B cell (primary cell): ENCODE measurements at regions not wholly inside any gene's neighbourhood (a gene's known extent, or its start where the extent isn't known, plus 50 kb on each side); places are given as distances from the start of the nearest gene placed in this dataset.

ENCODE experiments used
- ATAC-seq: fragments of 200-7000 bp; cut with Tn5 transposase; one replicate; pipeline ENCODE4 v1.10.0; 2021; ENCODE audit warnings: low read depth, mild to moderate bottlenecking, moderate number of reproducible peaks, moderate library complexity
- CTCF ChIA-PET: fragments of 350-600 bp; sonication (Branson Sonifier 250); formaldehyde crosslinking; loops from one replicate; lab custom pipeline; 2021; ENCODE audit warnings: antibody characterized with exemption, inconsistent platforms; lab: Charles Lee
- POLR2A ChIA-PET: fragments of 350-600 bp; sonication (Branson Sonifier 250); formaldehyde crosslinking; loops from one replicate; lab custom pipeline; 2021; ENCODE audit warnings: antibody characterized with exemption; lab: Charles Lee
- DNase-seq: peaks from one replicate; pipeline ENCODE4 v3.0.0; 2013
- H2AFZ ChIP-seq: 2 replicates; pipeline ENCODE4 v1.6.1; 2012; ENCODE audit warnings: mild to moderate bottlenecking, low read depth, low read length; ENCODE audit not compliant: insufficient read depth, poor library complexity, severe bottlenecking
- H3K27ac ChIP-seq, 2 donors: 1 replicate in 1 of 2; 2 replicates in 1 of 2; pipeline ENCODE4 v1.5.1; 2012 to 2013; ENCODE audit warnings: low read length in 2 of 2, mild to moderate bottlenecking in 2 of 2, moderate library complexity in 1 of 2
- H3K27me3 ChIP-seq, 4 experiments: fragments of 200-600 bp in 1 of 4; sonication (generic) in 1 of 4; replicated peaks in 1 of 4; 1 replicate in 2 of 4; 2 replicates in 2 of 4; pipeline versions ENCODE4 v1.6.1 to v1.7.0; 2013 to 2016; ENCODE audit warnings: low read length in 3 of 4, mild to moderate bottlenecking in 2 of 4, mixed read lengths in 1 of 4, moderate library complexity in 1 of 4; ENCODE audit not compliant: insufficient read depth in 4 of 4, control insufficient read depth in 3 of 4; ENCODE audit errors: control extremely low read depth in 1 of 4
- H3K36me3 ChIP-seq, 2 experiments: replicated peaks in 1 of 2; 1 replicate in 1 of 2; 2 replicates in 1 of 2; pipeline versions ENCODE4 v1.6.1 to v1.7.1; 2013; ENCODE audit warnings: low read length in 1 of 2; ENCODE audit not compliant: insufficient read depth in 2 of 2, control insufficient read depth in 1 of 2; ENCODE audit errors: control extremely low read depth in 1 of 2, extremely low read depth in 1 of 2
- H3K4me1 ChIP-seq, 2 donors: fragments of 200-600 bp in 1 of 2; sonication (generic) in 1 of 2; 1 replicate in 1 of 2; 2 replicates in 1 of 2; pipeline versions ENCODE4 v1.5.1 to v1.6.1; 2013 to 2017; ENCODE audit warnings: low read length in 2 of 2; ENCODE audit not compliant: control insufficient read depth in 2 of 2, insufficient read depth in 2 of 2
- H3K4me2 ChIP-seq: replicated peaks from 2 replicates; pipeline ENCODE3; 2012; ENCODE audit warnings: mild to moderate bottlenecking, low read depth, low read length; ENCODE audit not compliant: poor library complexity, severe bottlenecking
- H3K4me3 ChIP-seq, 5 experiments: fragments of 200-600 bp in 1 of 5; sonication (generic) in 1 of 5; 1 replicate in 3 of 5; 2 replicates in 2 of 5; pipeline versions ENCODE4 v1.5.1 to v1.7.0; 2011 to 2016; ENCODE audit warnings: low read length in 4 of 5, mild to moderate bottlenecking in 4 of 5, low read depth in 2 of 5, control low read depth in 1 of 5, moderate library complexity in 1 of 5; ENCODE audit not compliant: insufficient read depth in 1 of 5; ENCODE audit errors: control extremely low read depth in 1 of 5, extremely low read depth in 1 of 5
- H3K79me2 ChIP-seq: fragments of 200-600 bp; sonication (generic); one replicate; pipeline ENCODE4 v1.6.0; 2016; ENCODE audit warnings: low read length; ENCODE audit not compliant: control insufficient read depth, insufficient read depth
- H3K9ac ChIP-seq: fragments of 200-600 bp; sonication (generic); 2 replicates; pipeline ENCODE4 v1.6.1; 2017; ENCODE audit warnings: mild to moderate bottlenecking, low read length, moderate library complexity
- H3K9me3 ChIP-seq, 3 donors: one replicate each; pipeline versions ENCODE4 v1.6.1 to v1.7.1; 2013; ENCODE audit warnings: low read length in 2 of 3; ENCODE audit not compliant: control insufficient read depth in 2 of 3, insufficient read depth in 1 of 3; ENCODE audit errors: control extremely low read depth in 1 of 3
- H4K20me1 ChIP-seq: 2 replicates; pipeline ENCODE4 v1.6.0; 2012; ENCODE audit warnings: mild to moderate bottlenecking, low read length; ENCODE audit not compliant: insufficient read depth, control insufficient read depth, poor library complexity, severe bottlenecking
- H3K27ac Mint-ChIP-seq: one replicate; pipeline ENCODE4 v1.8.0; 2021; ENCODE audit warnings: mixed read lengths
- H3K27me3 Mint-ChIP-seq: one replicate; pipeline ENCODE4 v1.8.0; 2021; ENCODE audit warnings: mixed read lengths
- H3K4me1 Mint-ChIP-seq: one replicate; pipeline ENCODE4 v1.8.0; 2021; ENCODE audit warnings: mixed read lengths
- H3K4me3 Mint-ChIP-seq: one replicate; pipeline ENCODE4 v1.8.0; 2021; ENCODE audit warnings: mixed read lengths
- H3K9me3 Mint-ChIP-seq: one replicate; pipeline ENCODE4 v1.8.0; 2022; ENCODE audit warnings: mixed read lengths; ENCODE audit not compliant: insufficient read depth
- CTCF ChIP-seq: fragments of 200-600 bp; IDR thresholded peaks from one replicate; pipeline ENCODE4 v1.8.0; 2022; ENCODE audit warnings: antibody characterized with exemption, mild to moderate bottlenecking
- EZH2 ChIP-seq: IDR thresholded peaks from 2 replicates; pipeline ENCODE4 v1.6.1; 2012; ENCODE audit warnings: borderline replicate concordance, low read depth, mild to moderate bottlenecking, moderate library complexity, low read length; ENCODE audit not compliant: insufficient read depth, poor library complexity, severe bottlenecking
- WGBS: methylation state at CpG from one replicate; pipeline ENCODE4 v1.1.5; 2013; ENCODE audit warnings: missing lambda C conversion rate; ENCODE audit not compliant: insufficient coverage; 5-methylcytosine and 5-hydroxymethylcytosine counted together
- intact Hi-C: fragments of 100-400 bp; cut with micrococcal nuclease; formaldehyde crosslinking; loops from one replicate; pipeline ENCODE4 v1.10.0; 2022

- Histone ChIP-seq H3K4me2 (no peak overlapping the region), H3K79me2 (no peaks in the 10 kb centered on the region), H3K27ac (no peak overlapping the region), H3K9ac (no peak overlapping the region), H3K4me1 (no peaks in the 10 kb centered on the region), H2AFZ (no peak overlapping the region), H4K20me1 (no peaks in the 10 kb centered on the region), H3K9me3 (peaks cover 0 to 15% (median 0%) of the 10 kb centered on the region in 3 donors), H3K27me3 (no peaks in the 10 kb centered on the region), H3K36me3 (no peaks in the 10 kb centered on the region), H3K4me3 (no peak overlapping the region)
- ChIA-PET POLR2A (no interaction called here), CTCF (no interaction called here)
- DNase-seq (no peak), ATAC-seq (no peak)
- no peak overlapping the region for H3K4me3 Mint-ChIP-seq
- peaks cover 27% of the 10 kb centered on the region for H3K27me3 Mint-ChIP-seq
- TF ChIP-seq CTCF: no peak
- TF ChIP-seq EZH2: no peak
- no peaks in the 10 kb centered on the region for H3K4me1 Mint-ChIP-seq
- H3K27ac Mint-ChIP-seq: no peak overlapping the region
- intact Hi-C loops: no loop called here
- WGBS: 83% methylated on average over 12 of the region's 12 CpGs
- H3K9me3 Mint-ChIP-seq: no peaks in the 10 kb centered on the region
Observed at GRCh38 chr11:45560913-45561281, 104.5 kb downstream of the CHST1 start.

GRCh38 chr11:45560155-45560912 is 105.1 kb downstream of the CHST1 start:
- Mint-ChIP-seq H3K27ac (no peak overlapping the region), H3K4me3 (no peak overlapping the region), H3K27me3 (peaks cover 29% of the 10 kb centered on the region), H3K4me1 (no peaks in the 10 kb centered on the region), H3K9me3 (no peaks in the 10 kb centered on the region)
- Histone ChIP-seq H3K27me3 (no peaks in the 10 kb centered on the region), H3K79me2 (no peaks in the 10 kb centered on the region), H3K4me3 (no peak overlapping the region), H3K9ac (no peak overlapping the region), H3K36me3 (no peaks in the 10 kb centered on the region), H3K9me3 (peaks cover 0 to 15% (median 0%) of the 10 kb centered on the region in 3 donors), H4K20me1 (no peaks in the 10 kb centered on the region), H3K4me1 (no peaks in the 10 kb centered on the region), H3K4me2 (no peak overlapping the region), H2AFZ (no peak overlapping the region), H3K27ac (no peak overlapping the region)
- ChIA-PET CTCF (no interaction called here), POLR2A (no interaction called here)
- no peak for ATAC-seq
- WGBS: 75% methylated on average over 9 of the region's 10 CpGs
- intact Hi-C loops: no loop called here
- DNase-seq: no peak
- TF ChIP-seq EZH2: no peak
- TF ChIP-seq CTCF: no peak
